HFF-Myc (cell line): ENCODE measurements at regions not wholly inside any gene's neighbourhood (a gene's known extent, or its start where the extent isn't known, plus 50 kb on each side); places are given as distances from the start of the nearest gene placed in this dataset.

Experiments
- DNase-seq: peaks from one replicate; pipeline ENCODE4 v3.0.0-alpha.2; 2011; ENCODE audit warnings: low read depth; ENCODE audit errors: extremely low read depth
- H3K4me3 ChIP-seq: replicated peaks from 2 replicates; pipeline ENCODE4 v1.5.1; 2011; ENCODE audit warnings: low read depth, mild to moderate bottlenecking, control low read depth, low read length
- TF ChIP-seq, protein P1 (sequence below): IDR thresholded peaks from 2 replicates; pipeline ENCODE4 v1.5.1; 2012; ENCODE audit warnings: mild to moderate bottlenecking, low read depth, low read length, control low read depth; ENCODE audit errors: missing control alignments

DNA sequence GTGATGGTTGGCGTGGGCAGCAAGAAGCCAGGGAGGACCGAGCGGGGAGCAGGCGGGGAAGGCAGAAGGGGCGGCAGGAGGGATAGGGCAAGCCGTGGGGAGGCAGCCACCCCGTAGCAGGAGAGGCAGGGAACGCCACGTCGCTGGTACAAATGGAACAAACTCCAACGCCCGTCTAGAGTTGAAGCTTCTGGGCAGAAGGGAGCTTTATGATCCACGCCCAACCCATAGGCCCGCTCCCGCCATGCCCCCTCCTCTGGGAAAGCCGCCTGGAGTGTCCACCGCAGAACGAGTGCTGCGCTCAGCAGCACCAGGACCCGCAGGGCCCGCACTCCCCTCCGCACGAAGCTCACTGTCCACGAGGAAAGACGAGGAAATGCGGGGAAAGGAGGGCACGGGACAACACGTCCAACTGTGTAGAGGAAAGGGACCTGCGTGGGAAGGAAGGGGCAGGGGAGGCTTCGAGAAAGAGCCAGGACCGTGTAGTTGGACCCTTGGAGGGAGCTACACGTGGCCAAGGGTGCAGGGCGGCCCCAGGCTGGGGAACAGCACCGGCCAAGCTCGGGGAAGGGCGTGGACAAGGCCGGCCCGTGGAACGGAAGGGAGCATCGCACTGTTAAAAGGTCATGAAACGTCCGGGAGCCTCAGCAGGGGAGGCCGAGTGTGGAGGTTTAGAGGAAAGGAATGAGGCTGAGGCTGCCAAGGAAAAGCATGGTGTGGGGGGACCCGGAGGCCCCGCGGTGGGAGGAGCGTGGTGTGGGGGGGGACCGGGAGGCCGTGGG is 204.0 kb downstream of the DLL1 start:
- no peak overlapping the region for H3K4me3 ChIP-seq
- TF ChIP-seq, protein P1, sequence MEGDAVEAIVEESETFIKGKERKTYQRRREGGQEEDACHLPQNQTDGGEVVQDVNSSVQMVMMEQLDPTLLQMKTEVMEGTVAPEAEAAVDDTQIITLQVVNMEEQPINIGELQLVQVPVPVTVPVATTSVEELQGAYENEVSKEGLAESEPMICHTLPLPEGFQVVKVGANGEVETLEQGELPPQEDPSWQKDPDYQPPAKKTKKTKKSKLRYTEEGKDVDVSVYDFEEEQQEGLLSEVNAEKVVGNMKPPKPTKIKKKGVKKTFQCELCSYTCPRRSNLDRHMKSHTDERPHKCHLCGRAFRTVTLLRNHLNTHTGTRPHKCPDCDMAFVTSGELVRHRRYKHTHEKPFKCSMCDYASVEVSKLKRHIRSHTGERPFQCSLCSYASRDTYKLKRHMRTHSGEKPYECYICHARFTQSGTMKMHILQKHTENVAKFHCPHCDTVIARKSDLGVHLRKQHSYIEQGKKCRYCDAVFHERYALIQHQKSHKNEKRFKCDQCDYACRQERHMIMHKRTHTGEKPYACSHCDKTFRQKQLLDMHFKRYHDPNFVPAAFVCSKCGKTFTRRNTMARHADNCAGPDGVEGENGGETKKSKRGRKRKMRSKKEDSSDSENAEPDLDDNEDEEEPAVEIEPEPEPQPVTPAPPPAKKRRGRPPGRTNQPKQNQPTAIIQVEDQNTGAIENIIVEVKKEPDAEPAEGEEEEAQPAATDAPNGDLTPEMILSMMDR = no peak
- no peak for DNase-seq

DNA sequence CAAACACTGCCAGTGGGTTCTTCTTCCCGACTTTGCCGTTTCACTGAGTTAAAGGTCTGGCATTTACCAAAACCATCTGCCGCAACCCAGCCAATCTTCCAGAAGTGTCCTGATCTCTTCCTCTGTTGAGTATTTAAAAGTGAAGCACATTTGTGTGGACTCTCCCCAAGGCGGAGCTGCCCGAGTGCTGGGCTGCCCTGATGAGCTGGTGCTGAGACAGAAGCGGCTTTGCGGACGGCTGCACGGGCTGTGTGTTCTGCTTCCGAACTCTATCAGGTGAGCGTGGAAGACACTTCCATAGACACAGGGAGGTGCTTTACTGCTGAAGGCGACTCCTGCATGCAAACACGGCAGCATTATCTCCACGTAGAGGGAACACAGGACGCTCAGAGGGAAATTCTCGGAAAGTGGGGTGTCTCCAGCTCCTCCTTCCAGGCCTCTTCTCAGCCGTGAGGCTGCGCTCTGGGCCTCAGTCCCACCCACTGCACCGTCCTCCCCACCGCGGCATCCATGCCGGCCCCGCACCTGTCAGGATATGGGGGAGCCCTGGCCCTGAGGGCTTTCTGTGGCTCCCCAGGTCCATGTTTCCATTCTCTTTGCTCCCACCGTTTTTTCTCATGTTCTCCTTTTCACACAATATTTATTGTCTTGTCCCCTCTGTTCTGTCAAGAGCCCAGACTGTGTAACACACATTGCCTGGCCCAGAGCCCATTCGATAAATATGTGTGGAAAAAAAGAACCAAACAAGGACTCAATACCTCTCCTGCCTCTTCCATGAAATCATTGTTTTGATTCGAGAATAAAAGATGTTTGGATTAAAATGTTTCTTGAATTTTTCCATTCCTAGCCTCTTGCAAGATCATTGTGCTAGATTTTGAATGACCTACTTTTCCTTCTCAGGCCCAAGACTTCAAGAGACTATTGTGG is 205.1 kb downstream of the DLL1 start:
- DNase-seq = no peak
- no peak overlapping the region for H3K4me3 ChIP-seq
- TF ChIP-seq, protein P1 = no peak

DNA sequence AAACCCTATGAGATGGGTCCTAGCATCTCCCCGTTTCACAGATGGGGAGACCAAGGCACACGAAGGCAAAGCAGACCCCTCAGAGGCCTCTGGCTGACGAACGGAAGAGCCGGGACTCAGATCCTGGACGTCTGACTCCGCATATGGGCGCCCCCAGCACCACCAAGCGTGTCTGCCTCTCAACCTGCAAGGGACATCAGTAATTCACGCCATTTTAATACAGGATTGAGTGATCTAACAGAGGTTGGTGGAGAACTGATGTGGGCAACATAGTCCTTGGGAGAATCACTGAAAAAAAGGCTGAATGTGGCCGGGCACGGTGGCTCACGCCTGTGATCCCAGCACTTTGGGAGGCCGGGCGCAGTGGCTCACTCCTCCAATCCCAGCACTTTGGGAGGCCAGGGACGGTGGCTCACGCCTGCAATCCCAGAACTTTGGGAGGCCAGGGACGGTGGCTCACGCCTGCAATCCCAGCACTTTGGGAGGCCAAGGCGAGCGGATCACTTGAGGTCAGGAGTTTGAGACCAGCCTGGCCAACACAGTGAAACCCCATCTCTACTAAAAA is 206.6 kb downstream of the DLL1 start:
- no peak overlapping the region for H3K4me3 ChIP-seq
- TF ChIP-seq, protein P1 = no peak
- DNase-seq = no peak

DNA sequence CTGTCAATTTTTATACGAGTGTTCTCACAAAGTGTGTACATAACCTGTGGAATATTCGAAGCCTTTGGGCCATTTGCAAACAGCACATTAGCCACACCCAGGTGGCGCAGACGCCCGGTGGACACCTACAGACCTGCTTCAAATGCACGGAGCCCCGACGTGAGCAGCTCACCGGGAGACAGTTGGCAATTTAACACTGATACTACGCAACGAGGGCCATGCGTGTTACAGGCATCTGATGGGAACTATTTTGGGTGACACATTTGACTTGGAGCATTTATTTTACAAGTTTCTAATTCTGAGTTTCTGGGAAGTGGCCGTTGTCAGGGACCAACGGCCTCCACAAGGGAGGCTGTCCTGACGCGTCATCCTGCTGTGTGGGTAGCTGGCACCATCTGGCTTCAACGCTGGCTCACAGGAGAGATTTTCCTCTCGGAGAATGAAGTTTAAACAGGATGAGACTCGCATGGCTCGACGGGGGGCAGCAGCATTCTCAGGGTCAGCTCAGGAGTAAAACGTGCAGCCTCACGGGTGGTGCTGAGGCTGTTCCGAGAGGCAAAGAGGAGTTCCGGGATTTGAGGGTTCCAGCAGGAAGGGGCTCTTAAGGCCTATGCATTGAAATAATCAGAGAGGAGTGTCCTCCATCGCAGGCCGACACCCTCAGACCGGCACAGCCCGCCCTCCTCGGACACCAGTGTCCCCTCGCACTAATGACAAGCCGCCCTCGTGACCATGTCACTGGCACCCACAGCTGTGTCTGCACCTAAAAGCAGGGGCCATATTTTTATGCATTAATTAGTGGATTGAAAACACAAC is 207.4 kb downstream of the DLL1 start:
- no peak for DNase-seq
- TF ChIP-seq, protein P1 = no peak
- no peak overlapping the region for H3K4me3 ChIP-seq

DNA sequence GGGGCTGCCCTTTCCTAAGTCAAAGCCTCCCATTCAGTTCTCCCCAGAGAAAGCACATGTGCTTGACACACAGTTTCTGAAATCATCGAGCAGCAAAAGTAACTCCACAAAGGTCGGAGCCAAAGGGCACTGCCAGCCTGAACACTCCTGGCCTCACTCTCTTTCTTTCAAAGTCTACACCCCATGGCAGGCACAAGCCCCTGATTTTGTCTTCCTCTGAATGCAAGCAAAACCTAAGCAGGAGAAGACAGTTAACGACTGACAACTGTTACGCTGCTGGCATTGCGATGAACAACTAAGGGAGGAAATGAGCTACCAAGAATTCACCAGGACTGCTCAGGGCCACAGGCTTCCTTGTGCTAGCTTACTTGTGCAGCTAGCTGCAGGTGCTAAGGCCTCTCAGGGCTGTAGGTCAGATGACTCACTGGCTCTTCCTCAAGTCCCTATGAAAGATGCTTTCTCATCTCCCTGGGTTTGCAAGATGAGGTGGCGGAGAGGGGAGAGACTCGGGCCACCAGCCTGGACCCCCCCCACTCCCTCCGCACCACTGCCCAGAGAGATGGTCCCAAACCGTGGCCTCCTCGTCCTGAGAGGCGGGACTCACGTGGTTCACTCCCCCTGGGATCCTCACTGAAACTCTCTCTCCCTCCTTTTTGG is 208.2 kb downstream of the DLL1 start:
- no peak overlapping the region for H3K4me3 ChIP-seq
- DNase-seq = no peak
- TF ChIP-seq, protein P1 = no peak

DNA sequence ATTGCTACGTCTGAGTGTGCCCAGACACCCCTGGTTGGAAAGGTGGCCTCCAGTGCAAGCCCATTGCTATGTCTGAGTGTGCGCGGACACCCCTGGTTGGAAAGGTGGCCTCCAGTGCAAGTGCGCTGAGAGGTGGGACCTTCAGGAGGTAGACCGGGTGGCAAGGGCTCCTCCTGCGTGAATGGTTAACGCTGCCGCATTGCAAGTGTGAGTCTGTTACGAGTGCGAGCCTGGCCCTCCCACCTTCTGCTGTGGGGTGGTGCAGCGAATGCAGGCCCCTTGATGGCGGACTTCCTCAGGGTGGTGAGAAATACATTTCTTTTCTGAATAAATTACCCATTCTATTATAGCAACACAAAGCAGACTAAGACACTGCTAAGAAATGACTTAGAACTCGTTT is 208.8 kb downstream of the DLL1 start:
- DNase-seq = no peak
- H3K4me3 ChIP-seq = no peak overlapping the region
- TF ChIP-seq, protein P1 = no peak
